Osteoblast (primary cell): ENCODE measurements at regions not wholly inside any gene's neighbourhood (a gene's known extent, or its start where the extent isn't known, plus 50 kb on each side); places are given as distances from the start of the nearest gene placed in this dataset.
"Not testable (repeated sequence)": the region's sequence is repeated elsewhere in the genome, so short reads cannot be mapped to it uniquely, and the experiment has no call there.

Experiments
- DNase-seq: peaks from one replicate; pipeline ENCODE4 v3.0.0; 2011; ENCODE audit warnings: low spot score, mixed read lengths; ENCODE audit not compliant: insufficient read length; ENCODE audit errors: missing footprints
- H2AFZ ChIP-seq: 2 replicates; pipeline ENCODE4 v1.6.0; 2011; ENCODE audit warnings: mild to moderate bottlenecking, low read length
- H3K27ac ChIP-seq: 2 replicates; pipeline ENCODE4 v1.5.1; 2011; ENCODE audit warnings: mild to moderate bottlenecking, low read depth, low read length, moderate library complexity
- H3K27me3 ChIP-seq: 2 replicates; pipeline ENCODE4 v1.6.0; 2012; ENCODE audit warnings: mild to moderate bottlenecking, control low read depth, inconsistent platforms, low read length, moderate library complexity; ENCODE audit not compliant: insufficient read depth
- H3K36me3 ChIP-seq: 2 replicates; pipeline ENCODE4 v1.5.1; 2011; ENCODE audit warnings: mild to moderate bottlenecking, low read length, control low read depth, moderate library complexity; ENCODE audit not compliant: insufficient read depth
- H3K4me1 ChIP-seq: 2 replicates; pipeline ENCODE4 v1.5.1; 2011; ENCODE audit warnings: mild to moderate bottlenecking, low read length, control low read depth, moderate library complexity; ENCODE audit not compliant: insufficient read depth
- H3K4me2 ChIP-seq: 2 replicates; pipeline ENCODE4 v1.6.0; 2011; ENCODE audit warnings: mild to moderate bottlenecking, low read length; ENCODE audit not compliant: insufficient read depth
- H3K4me3 ChIP-seq: fragments of 200-600 bp; sonication (generic); 3 replicates; pipeline ENCODE4 v1.5.1; 2012; ENCODE audit warnings: mild to moderate bottlenecking, low read length, inconsistent platforms; ENCODE audit not compliant: insufficient read depth
- H3K79me2 ChIP-seq: 2 replicates; pipeline ENCODE4 v1.6.0; 2012; ENCODE audit warnings: mild to moderate bottlenecking, low read length, control low read depth, inconsistent platforms; ENCODE audit not compliant: insufficient read depth
- H3K9me3 ChIP-seq: 2 replicates; pipeline ENCODE4 v1.5.1; 2011; ENCODE audit warnings: low read depth, low read length, control low read depth
- H4K20me1 ChIP-seq: 2 replicates; pipeline ENCODE4 v1.6.0; 2012; ENCODE audit warnings: mild to moderate bottlenecking, low read length, control low read depth; ENCODE audit not compliant: insufficient read depth
- CTCF ChIP-seq: IDR thresholded peaks from 2 replicates; pipeline ENCODE4 v1.5.1; 2011; ENCODE audit warnings: mild to moderate bottlenecking, low read depth, low read length, moderate library complexity; ENCODE audit errors: extremely low read depth

- DNase-seq, result no peak
- no peaks in the 10 kb centered on the region for H3K9me3 ChIP-seq
- no peak for TF ChIP-seq CTCF
- H2AFZ ChIP-seq, result no peak overlapping the region
- no peak overlapping the region for H3K4me2 ChIP-seq
- H3K36me3 ChIP-seq, result no peaks in the 10 kb centered on the region
- H4K20me1 ChIP-seq, result no peaks in the 10 kb centered on the region
- H3K4me1 ChIP-seq, result peaks cover 14% of the 10 kb centered on the region
- H3K4me3 ChIP-seq, result no peak overlapping the region
- H3K27ac ChIP-seq, result no peak overlapping the region
- H3K27me3 ChIP-seq, result no peaks in the 10 kb centered on the region
- H3K79me2 ChIP-seq, result no peaks in the 10 kb centered on the region
These were observed 83.3 kb upstream of the GORAB start for GRCh38 chr1:170448661-170449158.

- H3K36me3 ChIP-seq, H3K9me3 ChIP-seq, H3K4me3 ChIP-seq, H3K27ac ChIP-seq, H3K4me2 ChIP-seq, DNase-seq, H3K27me3 ChIP-seq, H4K20me1 ChIP-seq, H3K79me2 ChIP-seq, H2AFZ ChIP-seq: not testable (repeated sequence)
- H3K4me1 ChIP-seq, result peaks cover 26% of the 10 kb centered on the region
These were observed 74.5 kb upstream of the GORAB start for GRCh38 chr1:170457325-170458050.

DNA sequence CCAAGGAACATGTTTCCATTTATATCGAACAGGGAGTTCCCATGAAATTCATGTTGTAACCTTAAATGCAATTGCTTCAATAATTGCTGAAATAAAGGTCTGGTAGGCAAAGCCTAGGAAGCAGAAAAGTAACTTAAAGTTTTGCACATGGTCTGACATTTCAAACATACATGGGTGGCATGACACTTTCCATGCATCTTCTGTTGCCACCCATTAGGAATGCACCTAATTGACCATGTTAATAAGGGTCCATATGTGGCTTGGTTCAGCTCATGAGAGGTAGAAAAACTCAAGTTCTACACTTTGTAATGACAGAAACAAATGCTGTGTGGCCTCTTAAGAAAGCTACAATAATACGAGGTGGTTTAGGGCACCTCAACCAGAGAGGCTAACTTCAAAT lies 72.0 kb upstream of the GORAB start:
- Histone ChIP-seq H3K9me3 (no peaks in the 10 kb centered on the region), H3K79me2 (no peaks in the 10 kb centered on the region), H4K20me1 (no peaks in the 10 kb centered on the region), H3K36me3 (no peaks in the 10 kb centered on the region), H2AFZ (no peak overlapping the region), H3K4me3 (no peak overlapping the region), H3K27me3 (no peaks in the 10 kb centered on the region), H3K4me2 (no peak overlapping the region), H3K27ac (peak overlapping the region; percentile 98), H3K4me1 (peaks cover 28% of the 10 kb centered on the region)
- DNase-seq, result no peak
- no peak for TF ChIP-seq CTCF

DNA sequence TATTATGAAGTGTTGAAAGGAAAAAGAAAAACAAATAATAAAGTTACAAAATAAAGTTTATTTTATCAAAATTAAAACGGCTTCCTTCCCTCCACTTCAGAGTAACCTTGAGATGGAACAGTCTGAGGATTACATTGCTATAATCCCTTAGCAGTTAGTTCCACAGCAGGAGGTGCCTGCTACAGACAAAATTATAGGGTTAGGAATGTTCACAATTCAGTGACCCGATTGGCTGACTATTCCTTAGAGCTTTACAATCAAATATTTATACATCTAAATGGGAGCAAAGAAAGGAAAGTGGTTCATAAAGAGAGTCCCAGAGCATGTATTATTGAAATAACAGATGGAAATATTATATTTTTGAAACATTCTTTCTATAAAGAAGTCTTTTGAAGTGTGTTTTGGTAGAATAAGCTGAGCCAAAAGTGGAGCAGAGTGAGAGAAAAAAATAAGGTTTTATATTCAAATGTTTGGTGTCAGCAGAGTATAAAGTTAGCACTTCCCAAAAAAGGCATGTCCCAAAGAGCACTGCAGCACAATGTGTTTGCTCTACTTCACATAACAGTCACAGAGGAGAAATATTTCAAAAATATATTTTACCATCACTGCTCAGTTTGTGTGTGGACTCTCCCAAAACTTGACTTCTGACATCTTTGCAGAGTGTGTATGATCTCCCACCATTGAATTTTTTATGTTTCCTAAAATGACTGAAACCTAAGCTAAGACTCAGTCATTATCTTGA lies 71.4 kb upstream of the GORAB start:
- peak overlapping the region; percentile 59 for H2AFZ ChIP-seq

More for the DNA sequence above, 71.4 kb upstream of the GORAB start:
- H4K20me1 ChIP-seq, result no peaks in the 10 kb centered on the region
- peaks cover 28% of the 10 kb centered on the region for H3K4me1 ChIP-seq
- no peaks in the 10 kb centered on the region for H3K9me3 ChIP-seq
- no peaks in the 10 kb centered on the region for H3K27me3 ChIP-seq
- H3K36me3 ChIP-seq, result no peaks in the 10 kb centered on the region
- peak overlapping the region; percentile 98 for H3K27ac ChIP-seq
- no peaks in the 10 kb centered on the region for H3K79me2 ChIP-seq
- DNase-seq, result no peak
- H3K4me3 ChIP-seq, result no peak overlapping the region
- TF ChIP-seq CTCF, result no peak
- H3K4me2 ChIP-seq, result no peak overlapping the region
